Anterior cingulate cortex (tissue), 58 donors: ENCODE measurements at regions not wholly inside any gene's neighbourhood (a gene's known extent, or its start where the extent isn't known, plus 50 kb on each side); places are given as distances from the start of the nearest gene placed in this dataset.

ENCODE experiments used
- DNase-seq, 58 donors: peaks; one replicate each; lab custom pipeline; 2025; lab: John Stamatoyannopoulos, UW

GRCh38 chr13:111039735-111040134, 75.4 kb upstream of the ARHGEF7 start:
- DNase-seq = no peak

DNA sequence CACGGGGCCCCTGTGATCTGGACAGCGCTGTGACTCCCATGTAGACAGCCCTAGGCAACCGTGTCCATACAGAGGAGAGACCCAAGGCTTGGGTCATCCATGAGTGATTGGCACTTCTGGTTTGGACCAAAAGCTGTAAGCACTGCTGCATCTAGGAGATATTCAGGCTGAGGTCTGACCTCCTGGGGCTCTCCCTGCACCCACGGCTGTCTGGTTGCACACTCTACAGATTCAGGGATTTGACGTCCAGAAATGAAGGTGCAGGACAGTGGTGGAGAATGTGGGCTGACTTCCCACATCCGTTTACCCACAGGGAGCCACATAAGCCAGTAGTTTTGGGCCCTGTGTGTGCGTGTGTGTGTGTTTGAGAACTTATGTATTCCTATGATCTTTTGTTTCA, 76.2 kb upstream of the ARHGEF7 start:
- no peak for DNase-seq

DNA sequence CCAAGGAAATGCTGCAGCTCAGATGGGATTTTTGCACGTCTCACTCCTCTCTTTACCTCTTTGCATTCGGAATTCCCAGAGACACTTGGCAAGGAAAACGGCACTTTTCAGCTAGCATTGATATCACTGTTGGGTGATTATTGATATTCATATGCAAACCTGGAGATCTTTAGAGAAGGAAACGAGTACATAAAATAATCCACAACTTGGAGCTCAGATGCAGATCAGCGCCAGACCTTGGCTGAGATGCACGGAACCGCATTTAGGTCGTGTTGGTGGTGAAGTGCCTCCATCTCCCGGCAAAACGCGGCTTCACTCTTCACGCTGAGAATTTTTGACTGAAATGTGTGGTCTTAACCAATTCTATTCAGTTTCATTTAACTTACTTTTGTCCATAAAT, 77.2 kb upstream of the ARHGEF7 start:
- peak in 7 of 58 donors; percentile 5 to 32 (median 30) for DNase-seq

DNA sequence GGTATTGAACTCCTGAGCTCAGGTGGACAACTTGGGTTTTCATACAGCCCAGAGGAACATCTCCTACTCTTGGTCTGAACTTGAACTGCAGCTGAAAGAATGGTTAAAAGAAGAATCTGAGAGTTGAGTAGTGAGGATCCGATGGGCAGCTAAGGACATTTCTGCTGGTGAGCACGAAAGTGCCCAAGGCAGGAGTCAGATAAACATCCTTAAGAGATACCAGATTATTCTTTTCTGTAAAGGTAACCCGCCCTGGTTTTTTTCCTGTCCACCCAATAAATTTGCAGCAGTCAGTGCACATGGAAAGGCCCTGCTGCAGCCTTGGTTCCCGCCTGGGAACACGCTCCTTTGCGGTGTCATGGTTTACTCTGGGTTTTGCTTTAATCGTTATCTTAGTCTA, 78.4 kb upstream of the ARHGEF7 start:
- no peak for DNase-seq

- no peak for DNase-seq
Observed at GRCh38 chr13:111035861-111036260, 79.2 kb upstream of the ARHGEF7 start.

DNA sequence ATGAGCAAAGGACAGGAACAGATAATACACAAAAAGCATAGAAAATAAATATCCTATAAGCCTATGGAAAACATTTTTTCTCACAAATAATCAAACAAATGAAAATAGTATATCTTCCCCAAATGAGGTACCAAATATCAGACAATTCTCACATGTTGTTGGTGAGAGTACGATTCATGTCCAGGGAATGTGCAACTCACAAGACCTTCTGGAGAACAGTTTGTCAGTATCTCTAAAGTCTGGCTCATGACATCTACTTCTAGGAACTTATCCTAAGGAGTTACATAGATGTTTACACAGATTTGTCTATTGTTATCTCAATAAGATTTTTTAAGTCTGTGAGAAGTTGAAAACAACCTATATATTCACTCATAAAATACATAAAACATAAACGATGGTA, 80.3 kb upstream of the ARHGEF7 start:
- no peak for DNase-seq

- DNase-seq = no peak
Observed at GRCh38 chr13:111033172-111034130, 81.7 kb upstream of the ARHGEF7 start.

DNA sequence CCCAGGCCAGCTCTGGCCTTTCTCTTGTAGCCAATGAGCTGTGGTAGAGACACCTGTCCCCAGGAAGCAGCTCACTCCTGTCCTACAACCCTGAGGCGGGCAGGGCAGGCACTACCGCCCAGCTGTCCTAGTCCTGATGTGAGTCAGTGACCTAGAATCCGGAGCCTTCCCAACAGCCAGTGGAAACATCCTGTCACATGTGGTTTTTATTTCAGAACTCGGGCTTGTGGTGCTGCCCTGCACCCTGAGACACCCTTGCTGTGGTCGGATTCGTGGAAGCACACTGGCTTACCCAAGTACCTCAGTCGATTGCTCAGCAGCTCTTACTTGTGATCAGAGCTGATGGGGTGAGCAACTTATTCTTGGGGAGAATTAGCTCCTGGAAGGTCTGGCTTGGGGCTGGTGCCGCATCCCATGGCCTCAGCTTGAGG, 83.6 kb upstream of the ARHGEF7 start:
- no peak for DNase-seq

DNA sequence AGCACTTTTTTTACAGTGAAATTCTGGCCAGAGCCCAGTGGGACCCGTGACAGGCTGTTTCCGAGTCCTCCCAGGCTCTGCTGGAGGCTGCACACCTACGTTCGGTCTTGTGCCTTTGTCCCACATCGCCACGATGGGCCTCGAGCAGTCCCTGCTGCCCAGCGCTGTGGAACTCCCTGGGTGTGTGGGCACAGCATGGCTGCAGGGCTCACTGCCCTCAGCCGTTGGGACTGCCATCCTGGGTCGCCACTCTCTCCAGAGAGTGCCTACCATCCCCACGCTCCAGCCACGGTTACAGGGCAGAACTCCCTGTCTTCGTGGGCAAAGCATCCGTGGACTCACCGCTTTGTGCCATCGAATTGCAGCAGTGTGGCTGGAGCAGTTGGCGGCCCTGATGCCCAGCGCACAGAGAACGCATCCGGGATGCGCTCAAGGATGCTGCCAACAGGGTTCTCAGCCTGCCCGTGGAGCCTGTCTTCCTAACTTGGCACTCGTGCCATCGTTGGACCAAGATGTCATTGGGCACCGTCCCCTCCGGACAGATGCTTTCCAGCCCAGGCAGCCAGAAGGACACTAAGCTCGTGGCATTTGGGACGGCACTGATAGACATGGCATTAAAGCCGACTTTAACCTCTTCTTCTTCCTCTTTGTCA, 85.0 kb upstream of the ARHGEF7 start:
- no peak for DNase-seq

GRCh38 chr13:111027458-111028439, 87.4 kb upstream of the ARHGEF7 start:
- DNase-seq = no peak

DNA sequence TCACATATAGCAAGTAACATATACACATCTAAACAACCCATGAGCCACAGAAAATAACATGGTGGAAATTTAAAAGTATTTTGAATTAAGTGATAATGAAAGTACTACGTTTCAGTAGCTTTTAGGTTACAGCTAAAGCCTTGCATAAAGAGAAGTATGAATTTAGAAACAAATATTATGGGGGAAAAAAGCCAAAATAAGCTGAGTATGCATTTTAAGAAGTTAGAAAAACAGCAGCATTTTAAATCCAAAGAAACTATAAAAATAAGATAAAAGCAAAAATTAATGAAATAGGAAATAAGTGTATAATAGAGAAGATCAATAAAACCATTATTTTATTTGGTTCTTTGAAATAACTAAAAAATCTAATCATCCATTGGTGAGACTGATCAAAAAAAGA, 89.8 kb upstream of the ARHGEF7 start:
- no peak for DNase-seq

DNA sequence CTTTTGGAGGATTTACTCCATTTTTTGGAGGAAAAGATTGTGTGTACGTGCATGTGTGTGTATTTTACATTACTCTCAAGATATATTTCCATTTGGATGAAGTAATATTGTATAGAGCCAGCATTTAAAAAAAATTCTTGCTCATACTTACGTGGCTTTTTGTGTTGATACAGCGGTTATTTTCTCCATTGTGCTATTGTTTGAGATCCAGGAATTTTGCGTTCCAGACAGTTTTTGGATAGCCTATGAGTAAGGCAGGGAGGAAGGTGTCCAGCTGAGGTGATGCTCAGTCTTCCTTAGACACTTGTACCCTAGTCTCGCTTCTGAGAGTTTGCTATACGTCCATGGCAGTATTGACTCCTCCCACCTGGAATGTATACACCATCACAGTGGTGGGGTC, 92.2 kb upstream of the ARHGEF7 start:
- no peak for DNase-seq

GRCh38 chr13:111022241-111022640, 92.9 kb upstream of the ARHGEF7 start:
- DNase-seq = no peak

DNA sequence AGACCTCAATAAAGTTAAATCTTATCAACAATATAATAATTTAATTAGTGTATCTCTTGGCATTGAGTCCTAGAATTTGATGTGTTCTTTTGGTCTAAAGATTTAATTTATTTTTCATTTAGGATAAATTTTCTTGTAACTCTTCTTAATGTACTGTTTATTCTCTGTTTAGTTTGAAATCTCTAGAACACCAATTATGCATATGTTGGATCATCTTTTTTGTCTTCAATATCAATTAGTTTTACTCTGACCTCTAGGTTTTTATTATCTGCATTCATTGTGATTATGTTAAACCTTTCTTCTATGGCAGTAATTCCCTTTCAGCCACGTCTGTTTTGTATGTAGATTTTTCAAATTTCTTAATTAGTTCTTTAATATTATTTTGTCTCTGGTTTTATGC, 93.8 kb upstream of the ARHGEF7 start:
- DNase-seq = no peak

DNA sequence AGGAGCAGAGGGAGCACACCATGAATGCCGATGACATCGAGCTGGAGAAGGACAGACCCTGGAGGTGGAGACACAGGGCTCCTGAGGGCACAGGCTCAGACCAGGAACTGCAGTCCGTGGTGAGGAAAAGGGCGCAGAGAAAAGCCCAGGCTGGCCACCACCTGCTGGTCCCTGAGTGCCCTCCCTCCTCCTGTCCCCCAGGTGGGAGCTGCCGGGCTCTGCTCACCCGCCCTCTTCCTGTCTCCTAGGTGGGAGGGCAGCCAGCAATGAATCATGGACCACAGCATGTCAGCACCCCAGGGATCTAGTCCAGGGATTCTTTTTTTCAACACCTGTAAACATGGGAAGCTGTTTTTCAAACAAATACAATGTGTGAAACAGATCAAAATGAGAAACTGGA, 94.6 kb upstream of the ARHGEF7 start:
- DNase-seq = no peak

DNA sequence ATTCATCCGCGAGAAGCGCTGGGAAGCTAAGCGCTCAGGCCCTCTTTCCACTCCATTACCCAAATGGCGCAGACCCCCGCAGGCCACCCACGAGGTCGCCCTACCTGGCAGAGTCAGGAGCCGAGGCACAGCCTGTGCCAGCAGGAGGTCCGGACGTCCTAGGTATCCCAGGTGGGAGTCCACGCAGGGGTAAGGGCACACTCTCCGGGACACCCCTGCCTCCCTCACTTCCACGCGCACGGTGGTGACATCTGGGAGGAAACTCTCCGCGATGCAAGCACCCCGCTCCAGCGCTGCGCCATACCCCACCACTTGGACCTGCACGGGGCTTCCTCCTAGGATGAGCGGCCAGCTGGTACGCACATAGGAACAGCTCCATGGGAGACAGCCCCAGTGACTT, 95.1 kb upstream of the ARHGEF7 start:
- DNase-seq = no peak

GRCh38 chr13:111017755-111018459, 97.2 kb upstream of the ARHGEF7 start:
- no peak for DNase-seq

- DNase-seq = no peak
Observed at GRCh38 chr13:111013196-111013595, 98.3 kb upstream of the ANKRD10 start.

DNA sequence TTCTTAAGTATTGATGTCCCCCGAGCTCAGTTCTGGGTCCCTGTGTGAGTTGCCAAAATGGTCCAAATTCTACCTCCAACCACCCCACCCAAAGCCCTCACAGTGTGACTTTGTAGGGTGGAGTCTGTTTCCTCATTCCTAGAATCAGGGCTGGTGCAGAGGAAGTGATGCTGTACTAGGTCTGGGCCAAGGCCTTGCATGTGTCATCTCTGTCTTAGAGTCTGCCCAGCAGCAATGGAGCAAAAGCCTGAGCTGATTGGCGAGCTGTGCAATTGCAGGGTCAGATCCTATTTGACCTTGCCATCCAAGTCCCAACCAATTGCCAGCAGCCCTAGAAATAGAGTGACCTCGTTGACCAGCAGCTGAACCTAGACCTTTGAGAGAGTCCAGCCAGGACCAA, 97.0 kb upstream of the ANKRD10 start:
- no peak for DNase-seq

DNA sequence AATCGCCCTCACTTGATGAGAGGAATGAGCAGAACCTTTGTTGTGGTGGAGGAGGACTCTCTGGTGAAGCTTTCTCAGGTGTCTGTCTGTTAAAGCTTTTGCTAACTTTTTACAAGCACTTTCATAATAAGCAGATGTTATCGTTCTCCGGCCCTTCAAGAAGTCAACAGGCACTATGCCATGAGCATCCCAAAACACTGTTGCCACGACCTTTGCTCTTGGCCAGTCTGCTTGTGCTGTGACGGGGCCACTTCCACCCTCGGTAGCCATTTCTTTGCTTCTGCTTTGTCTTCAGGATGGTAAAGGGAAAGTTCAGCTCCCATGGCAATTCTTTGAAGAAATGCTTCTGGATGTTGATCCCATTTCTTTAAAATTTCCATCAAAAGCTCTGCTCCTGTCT, 93.5 kb upstream of the ANKRD10 start:
- no peak for DNase-seq
